DOHH2 (cell line): ENCODE measurements at regions not wholly inside any gene's neighbourhood (a gene's known extent, or its start where the extent isn't known, plus 50 kb on each side); places are given as distances from the start of the nearest gene placed in this dataset.

ENCODE experiments used
- H3F3A ChIP-seq: fragments of 200-600 bp; sonication (generic), shearing (Covaris generic); 2 replicates; pipeline ENCODE4 v1.6.0; 2016; ENCODE audit warnings: antibody characterized with exemption, mild to moderate bottlenecking; ENCODE audit not compliant: control insufficient read depth, insufficient read depth
- H3K27ac ChIP-seq: fragments of 200-600 bp; sonication (generic); 2 replicates; pipeline ENCODE4 v1.5.1; 2014; ENCODE audit warnings: low read depth, mild to moderate bottlenecking, low read length, moderate library complexity
- H3K27me3 ChIP-seq: fragments of 200-600 bp; sonication (generic); 2 replicates; pipeline ENCODE4 v1.6.1; 2014; ENCODE audit warnings: mild to moderate bottlenecking, low read length, mixed read lengths; ENCODE audit not compliant: control insufficient read depth
- H3K36me3 ChIP-seq: fragments of 200-600 bp; sonication (generic); 2 replicates; pipeline ENCODE4 v1.6.1; 2014; ENCODE audit warnings: mild to moderate bottlenecking, low read length, moderate library complexity, mixed read lengths; ENCODE audit not compliant: control insufficient read depth
- H3K4me1 ChIP-seq: fragments of 200-600 bp; sonication (generic); 2 replicates; pipeline ENCODE4 v1.6.1; 2014; ENCODE audit warnings: mild to moderate bottlenecking, low read length, mixed read lengths; ENCODE audit not compliant: control insufficient read depth
- H3K4me2 ChIP-seq: fragments of 200-600 bp; sonication (generic); 2 replicates; pipeline ENCODE4 v1.6.0; 2014; ENCODE audit warnings: mild to moderate bottlenecking, low read length, moderate library complexity
- H3K4me3 ChIP-seq: fragments of 200-600 bp; sonication (generic); 2 replicates; pipeline ENCODE4 v1.5.1; 2014; ENCODE audit warnings: mild to moderate bottlenecking, low read length, mixed read lengths
- H3K79me2 ChIP-seq: fragments of 200-600 bp; sonication (generic); 2 replicates; pipeline ENCODE4 v1.6.1; 2014; ENCODE audit warnings: mild to moderate bottlenecking, low read length, mixed read lengths; ENCODE audit not compliant: control insufficient read depth
- H3K9me2 ChIP-seq: fragments of 200-600 bp; sonication (generic); replicated peaks from 2 replicates; pipeline ENCODE4 v1.6.1; 2014; ENCODE audit warnings: mild to moderate bottlenecking, low read length, mixed read lengths; ENCODE audit not compliant: control insufficient read depth
- H3K9me3 ChIP-seq: fragments of 200-600 bp; sonication (generic); 2 replicates; pipeline ENCODE4 v1.6.1; 2014; ENCODE audit warnings: antibody characterized with exemption, low read length, mixed read lengths; ENCODE audit not compliant: control insufficient read depth, insufficient read depth
- H4K20me1 ChIP-seq: fragments of 200-600 bp; sonication (generic); 2 replicates; pipeline ENCODE4 v1.6.0; 2014; ENCODE audit warnings: low read depth, mild to moderate bottlenecking, antibody characterized with exemption, low read length, moderate library complexity; ENCODE audit not compliant: control insufficient read depth, insufficient read depth
- CTCF ChIP-seq: fragments of 200-600 bp; sonication (generic); IDR thresholded peaks from one replicate; pipeline ENCODE4 v1.5.1; 2014; ENCODE audit warnings: antibody characterized with exemption, mild to moderate bottlenecking, low read depth, low read length; ENCODE audit not compliant: poor library complexity, severe bottlenecking
- EZH2phosphoT487 ChIP-seq: fragments of 200-600 bp; sonication (generic); IDR thresholded peaks from 2 replicates; pipeline ENCODE4 v1.6.1; 2017; ENCODE audit warnings: borderline replicate concordance, mild to moderate bottlenecking, antibody characterized with exemption, low read length, moderate library complexity, mixed read lengths

- H4K20me1 ChIP-seq: no peaks in the 10 kb centered on the region
- peak overlapping the region; percentile 44 for H3K4me2 ChIP-seq
- peaks cover 6% of the 10 kb centered on the region for H3K4me1 ChIP-seq
- no peaks in the 10 kb centered on the region for H3K36me3 ChIP-seq
- 0 out of 2 replicates have a peak overlapping the region, but pooled peaks have one; percentile 1 for H3K4me3 ChIP-seq
- no peaks in the 10 kb centered on the region for H3K27me3 ChIP-seq
- no peak for TF ChIP-seq EZH2phosphoT487
- TF ChIP-seq CTCF: peak; percentile 95
- peaks cover 7% of the 10 kb centered on the region; the same call in 1 of the 2 replicates for H3K9me3 ChIP-seq
- no peaks in the 10 kb centered on the region for H3K79me2 ChIP-seq
- no peak overlapping the region for H3K27ac ChIP-seq
- H3K9me2 ChIP-seq: no peaks in the 10 kb centered on the region
- no peaks in the 10 kb centered on the region for H3F3A ChIP-seq
Measured at GRCh38 chr2:212863185-212863588, 288.2 kb downstream of the IKZF2 start.

DNA sequence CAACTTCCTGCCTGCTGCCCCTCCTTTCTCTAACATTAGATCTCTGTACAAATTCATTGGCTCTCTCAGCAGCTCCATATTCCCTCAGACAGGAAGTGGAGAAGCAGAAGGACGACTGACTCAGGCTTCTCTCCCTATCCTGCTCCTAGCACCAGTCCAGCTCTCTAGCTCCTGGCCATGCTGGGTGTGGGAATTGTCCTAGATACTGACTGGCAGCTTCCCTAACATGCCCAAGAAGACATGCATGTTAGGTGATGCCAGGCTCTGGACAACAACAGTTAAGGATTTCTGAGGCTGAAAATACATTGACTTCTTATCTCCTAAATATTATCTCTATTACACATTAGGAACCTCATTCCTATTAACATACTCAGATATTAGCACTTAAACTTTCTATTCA, 292.9 kb downstream of the IKZF2 start:
- Histone ChIP-seq H3K27me3 (no peaks in the 10 kb centered on the region), H3K79me2 (no peaks in the 10 kb centered on the region), H4K20me1 (no peaks in the 10 kb centered on the region), H3K9me3 (no peaks in the 10 kb centered on the region), H3K27ac (no peak overlapping the region), H3K4me1 (peaks cover 4% of the 10 kb centered on the region), H3F3A (no peaks in the 10 kb centered on the region), H3K4me3 (no peak overlapping the region), H3K36me3 (no peaks in the 10 kb centered on the region), H3K4me2 (no peak overlapping the region), H3K9me2 (no peaks in the 10 kb centered on the region)
- TF ChIP-seq CTCF: no peak

- H3K36me3 ChIP-seq: no peaks in the 10 kb centered on the region
- H3F3A ChIP-seq: no peaks in the 10 kb centered on the region
- no peaks in the 10 kb centered on the region for H4K20me1 ChIP-seq
- H3K4me1 ChIP-seq: no peaks in the 10 kb centered on the region
- H3K9me3 ChIP-seq: no peaks in the 10 kb centered on the region
- H3K27me3 ChIP-seq: no peaks in the 10 kb centered on the region
- TF ChIP-seq CTCF (no peak), EZH2phosphoT487 (no peak)
- H3K4me2 ChIP-seq: no peak overlapping the region
- H3K4me3 ChIP-seq: no peak overlapping the region
- H3K9me2 ChIP-seq: no peaks in the 10 kb centered on the region
- H3K27ac ChIP-seq: no peak overlapping the region
- H3K79me2 ChIP-seq: no peaks in the 10 kb centered on the region
Measured at GRCh38 chr2:212854771-212855170, 296.6 kb downstream of the IKZF2 start.

DNA sequence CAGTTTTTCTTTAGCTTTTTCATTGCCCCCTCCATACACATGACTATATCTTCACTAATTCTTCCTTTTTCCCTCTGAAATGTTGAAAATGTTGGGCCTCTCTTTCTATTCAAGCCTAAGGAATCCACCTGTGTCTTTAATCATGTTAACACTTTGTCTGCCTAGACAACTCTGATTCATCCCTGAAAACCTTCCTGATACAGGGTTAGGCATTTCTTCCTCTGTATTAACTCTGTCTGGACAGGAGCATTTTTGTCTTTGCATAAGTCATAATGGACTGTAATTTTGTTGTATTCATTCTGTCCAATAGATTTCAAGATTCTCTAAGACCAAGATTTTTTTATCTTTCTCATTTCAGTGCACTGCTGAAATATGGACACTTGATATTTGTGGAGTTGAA, 297.3 kb downstream of the IKZF2 start:
- Histone ChIP-seq H3K9me3 (no peaks in the 10 kb centered on the region), H3F3A (no peaks in the 10 kb centered on the region), H3K27ac (no peak overlapping the region), H3K4me2 (no peak overlapping the region), H3K79me2 (no peaks in the 10 kb centered on the region), H3K4me1 (no peaks in the 10 kb centered on the region), H4K20me1 (no peaks in the 10 kb centered on the region), H3K27me3 (no peaks in the 10 kb centered on the region), H3K9me2 (no peaks in the 10 kb centered on the region), H3K4me3 (no peak overlapping the region), H3K36me3 (no peaks in the 10 kb centered on the region)
- no peak for TF ChIP-seq EZH2phosphoT487
- no peak for TF ChIP-seq CTCF
